Karpas-422 (cell line): ENCODE measurements at regions not wholly inside any gene's neighbourhood (a gene's known extent, or its start where the extent isn't known, plus 50 kb on each side); places are given as distances from the start of the nearest gene placed in this dataset.

ENCODE experiments used
- DNase-seq: peaks from one replicate; pipeline ENCODE4 v3.0.0-alpha.2; 2015
- H2AFZ ChIP-seq: fragments of 200-600 bp; sonication (generic); 2 replicates; pipeline ENCODE4 v1.6.1; 2014; ENCODE audit warnings: antibody characterized with exemption, low read length, mixed read lengths
- H3K27ac ChIP-seq: fragments of 200-600 bp; sonication (generic); 2 replicates; pipeline ENCODE4 v1.5.1; 2014; ENCODE audit warnings: mild to moderate bottlenecking, low read length, moderate library complexity
- H3K27me3 ChIP-seq: fragments of 200-600 bp; sonication (generic); 2 replicates; pipeline ENCODE4 v1.6.1; 2014; ENCODE audit warnings: low read length, mixed read lengths
- H3K36me3 ChIP-seq: fragments of 200-600 bp; sonication (generic); 2 replicates; pipeline ENCODE4 v1.6.1; 2014; ENCODE audit warnings: low read length, mixed read lengths; ENCODE audit not compliant: insufficient read depth
- H3K4me1 ChIP-seq: fragments of 200-600 bp; sonication (generic); 2 replicates; pipeline ENCODE4 v1.6.1; 2014; ENCODE audit warnings: mild to moderate bottlenecking, low read length, mixed read lengths
- H3K4me2 ChIP-seq: fragments of 200-600 bp; sonication (generic); 2 replicates; pipeline ENCODE4 v1.6.1; 2014; ENCODE audit warnings: low read length, low read depth, mild to moderate bottlenecking; ENCODE audit not compliant: poor library complexity, severe bottlenecking
- H3K4me3 ChIP-seq: fragments of 200-600 bp; sonication (generic); 2 replicates; pipeline ENCODE4 v1.5.1; 2014; ENCODE audit warnings: mild to moderate bottlenecking, antibody characterized with exemption, low read length, mixed read lengths
- H3K79me2 ChIP-seq: fragments of 200-600 bp; sonication (generic); 2 replicates; pipeline ENCODE4 v1.6.1; 2014; ENCODE audit warnings: mild to moderate bottlenecking, low read length, mixed read lengths
- H3K9ac ChIP-seq: fragments of 200-600 bp; sonication (generic); 2 replicates; pipeline ENCODE4 v1.6.0; 2014; ENCODE audit warnings: low read length
- H3K9me2 ChIP-seq: fragments of 200-600 bp; sonication (generic), shearing (Covaris generic); replicated peaks from 2 replicates; pipeline ENCODE4 v1.6.0; 2014; ENCODE audit warnings: mild to moderate bottlenecking, low read length, moderate library complexity; ENCODE audit not compliant: insufficient read depth
- H3K9me3 ChIP-seq: fragments of 300-700, 200-600 bp; sonication (generic); 2 replicates; pipeline ENCODE4 v1.6.1; 2014; ENCODE audit warnings: low read length, mixed read lengths
- H4K20me1 ChIP-seq: fragments of 200-600 bp; sonication (generic); 2 replicates; pipeline ENCODE4 v1.6.1; 2014; ENCODE audit warnings: mild to moderate bottlenecking, antibody characterized with exemption, low read length, low read depth; ENCODE audit not compliant: insufficient read depth

DNA sequence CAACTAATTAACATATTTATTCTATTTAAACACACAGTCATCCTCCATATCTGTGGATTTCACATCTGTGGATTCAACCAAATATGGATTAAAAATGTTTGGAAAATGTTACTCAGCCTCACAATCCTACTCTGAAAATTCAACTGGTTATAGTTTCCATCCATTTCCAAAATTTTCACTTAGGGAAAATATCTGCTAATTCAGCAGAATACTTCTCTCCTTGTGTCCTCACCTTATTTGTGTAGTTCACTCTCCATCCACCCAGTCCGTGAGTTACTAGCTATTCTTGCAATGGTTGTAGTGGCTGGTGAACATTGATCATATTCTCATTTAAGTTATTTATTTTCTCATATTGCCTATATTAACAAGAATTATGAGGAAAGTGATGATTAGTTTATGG, 77.6 kb upstream of the PRKCQ start:
- Histone ChIP-seq H3K9me2 (no peaks in the 10 kb centered on the region), H3K36me3 (no peaks in the 10 kb centered on the region), H3K9me3 (no peaks in the 10 kb centered on the region), H3K27me3 (0 out of 2 replicates have a peak, but pooled peaks cover 4% of the 10 kb centered on the region), H3K4me1 (no peaks in the 10 kb centered on the region), H3K27ac (no peak overlapping the region), H3K4me3 (no peak overlapping the region), H3K79me2 (no peaks in the 10 kb centered on the region), H4K20me1 (no peaks in the 10 kb centered on the region), H2AFZ (no peak overlapping the region), H3K9ac (no peak overlapping the region), H3K4me2 (no peak overlapping the region)
- no peak for DNase-seq

DNA sequence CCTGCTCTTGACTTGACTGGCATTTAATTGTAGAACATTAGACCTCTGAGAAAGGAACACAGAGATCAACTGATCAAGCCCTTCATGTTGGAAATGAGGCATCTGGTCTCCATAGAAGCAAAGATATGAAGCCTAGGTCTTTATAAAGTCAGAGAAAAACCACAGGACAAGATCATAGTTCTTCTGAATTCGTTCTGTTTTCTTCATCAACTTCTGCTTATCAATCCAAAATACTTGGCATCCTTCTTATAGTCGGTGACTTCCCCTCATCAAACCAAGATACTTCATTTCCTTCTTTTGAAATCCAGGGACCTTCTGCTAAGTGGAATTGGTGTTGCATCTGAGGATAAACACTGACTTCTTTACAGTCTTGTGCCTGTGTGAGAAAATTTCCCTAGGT, 77.1 kb upstream of the PRKCQ start:
- H3K9ac ChIP-seq, result no peak overlapping the region
- no peak for DNase-seq
- no peaks in the 10 kb centered on the region for H3K9me2 ChIP-seq
- 0 out of 2 replicates have a peak, but pooled peaks cover 4% of the 10 kb centered on the region for H3K27me3 ChIP-seq
- no peaks in the 10 kb centered on the region for H4K20me1 ChIP-seq
- no peaks in the 10 kb centered on the region for H3K9me3 ChIP-seq
- H3K36me3 ChIP-seq, result no peaks in the 10 kb centered on the region
- no peak overlapping the region for H3K4me2 ChIP-seq
- no peak overlapping the region for H3K27ac ChIP-seq
- H3K4me3 ChIP-seq, result no peak overlapping the region
- no peak overlapping the region for H2AFZ ChIP-seq
- H3K79me2 ChIP-seq, result no peaks in the 10 kb centered on the region
- no peaks in the 10 kb centered on the region for H3K4me1 ChIP-seq

DNA sequence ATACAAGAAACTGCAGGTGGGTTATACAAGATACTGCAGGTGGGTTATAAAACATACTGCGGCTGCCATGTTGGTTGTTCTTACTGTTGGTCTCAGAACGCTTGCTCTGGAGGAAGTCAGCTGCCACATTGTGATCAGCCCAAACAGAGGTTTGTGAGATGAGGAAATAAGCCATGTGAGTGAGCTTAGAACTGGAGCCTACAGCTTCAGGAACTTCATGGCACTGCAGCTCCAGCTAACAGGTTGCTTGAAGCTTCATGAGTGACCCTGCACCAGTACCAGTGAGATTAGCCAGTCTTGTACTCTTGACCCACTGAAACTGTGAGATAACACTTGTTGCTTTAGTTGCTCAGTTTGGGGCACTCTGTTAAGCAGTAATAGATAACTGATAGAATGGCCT, 74.5 kb upstream of the PRKCQ start:
- no peak for DNase-seq
- Histone ChIP-seq H3K4me2 (no peak overlapping the region), H3K79me2 (no peaks in the 10 kb centered on the region), H3K9ac (no peak overlapping the region), H2AFZ (no peak overlapping the region), H3K27me3 (0 out of 2 replicates have a peak, but pooled peaks cover 2% of the 10 kb centered on the region), H3K27ac (no peak overlapping the region), H3K36me3 (no peaks in the 10 kb centered on the region), H3K9me3 (no peaks in the 10 kb centered on the region), H4K20me1 (no peaks in the 10 kb centered on the region), H3K4me3 (no peak overlapping the region), H3K9me2 (no peaks in the 10 kb centered on the region), H3K4me1 (no peaks in the 10 kb centered on the region)

DNA sequence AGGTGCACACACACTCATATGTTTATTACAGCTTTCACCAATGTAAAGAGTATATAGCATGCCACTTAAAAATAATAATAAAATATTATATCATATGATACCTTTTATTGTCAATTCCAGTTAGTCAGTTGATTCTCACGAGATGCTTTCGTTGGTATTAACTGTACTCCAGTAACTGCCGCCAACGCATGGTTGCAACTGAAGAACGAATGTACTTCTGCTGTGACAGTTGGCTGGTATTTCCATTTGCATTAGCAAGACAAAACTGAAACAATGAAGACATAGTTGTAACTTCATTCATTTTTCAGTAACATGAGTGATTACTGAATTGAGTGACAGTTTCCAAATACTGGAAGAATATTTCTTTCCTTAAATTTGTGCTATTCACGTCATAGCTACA, 70.5 kb upstream of the PRKCQ start:
- Histone ChIP-seq H3K4me2 (no peak overlapping the region), H3K9me3 (no peaks in the 10 kb centered on the region)

DNA sequence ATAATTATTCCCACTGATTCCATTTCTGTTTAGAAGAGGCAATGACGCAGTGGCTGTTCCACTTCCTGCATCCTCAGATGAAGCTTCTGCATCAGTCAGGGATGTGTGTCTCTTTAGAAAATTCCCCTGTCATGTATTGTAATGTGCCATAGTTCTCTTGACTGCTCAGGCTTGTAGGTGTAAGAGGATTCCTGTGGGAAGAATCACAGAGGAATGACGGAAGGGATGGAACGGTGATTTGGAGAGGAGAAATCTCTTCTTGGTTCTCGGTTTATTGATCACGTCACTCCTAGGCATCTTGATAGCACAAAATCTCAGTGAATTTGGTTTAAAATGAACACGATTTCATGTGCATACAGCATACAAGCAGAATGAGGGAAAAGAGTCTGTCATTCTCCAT, 69.8 kb upstream of the PRKCQ start:
- Histone ChIP-seq H3K4me1 (no peaks in the 10 kb centered on the region), H3K9ac (no peak overlapping the region), H2AFZ (no peak overlapping the region), H4K20me1 (no peaks in the 10 kb centered on the region), H3K27me3 (no peaks in the 10 kb centered on the region), H3K27ac (no peak overlapping the region), H3K9me2 (no peaks in the 10 kb centered on the region), H3K36me3 (no peaks in the 10 kb centered on the region), H3K4me2 (no peak overlapping the region), H3K4me3 (no peak overlapping the region), H3K79me2 (no peaks in the 10 kb centered on the region), H3K9me3 (no peaks in the 10 kb centered on the region)
- no peak for DNase-seq

More for the DNA sequence above, 70.5 kb upstream of the PRKCQ start:
- no peaks in the 10 kb centered on the region for H4K20me1 ChIP-seq
- no peak overlapping the region for H3K4me3 ChIP-seq
- no peaks in the 10 kb centered on the region for H3K4me1 ChIP-seq
- H3K9ac ChIP-seq, result no peak overlapping the region
- no peak overlapping the region for H2AFZ ChIP-seq
- no peaks in the 10 kb centered on the region for H3K9me2 ChIP-seq
- H3K27me3 ChIP-seq, result no peaks in the 10 kb centered on the region
- DNase-seq, result no peak
- H3K36me3 ChIP-seq, result no peaks in the 10 kb centered on the region
- H3K27ac ChIP-seq, result no peak overlapping the region
- H3K79me2 ChIP-seq, result no peaks in the 10 kb centered on the region

DNA sequence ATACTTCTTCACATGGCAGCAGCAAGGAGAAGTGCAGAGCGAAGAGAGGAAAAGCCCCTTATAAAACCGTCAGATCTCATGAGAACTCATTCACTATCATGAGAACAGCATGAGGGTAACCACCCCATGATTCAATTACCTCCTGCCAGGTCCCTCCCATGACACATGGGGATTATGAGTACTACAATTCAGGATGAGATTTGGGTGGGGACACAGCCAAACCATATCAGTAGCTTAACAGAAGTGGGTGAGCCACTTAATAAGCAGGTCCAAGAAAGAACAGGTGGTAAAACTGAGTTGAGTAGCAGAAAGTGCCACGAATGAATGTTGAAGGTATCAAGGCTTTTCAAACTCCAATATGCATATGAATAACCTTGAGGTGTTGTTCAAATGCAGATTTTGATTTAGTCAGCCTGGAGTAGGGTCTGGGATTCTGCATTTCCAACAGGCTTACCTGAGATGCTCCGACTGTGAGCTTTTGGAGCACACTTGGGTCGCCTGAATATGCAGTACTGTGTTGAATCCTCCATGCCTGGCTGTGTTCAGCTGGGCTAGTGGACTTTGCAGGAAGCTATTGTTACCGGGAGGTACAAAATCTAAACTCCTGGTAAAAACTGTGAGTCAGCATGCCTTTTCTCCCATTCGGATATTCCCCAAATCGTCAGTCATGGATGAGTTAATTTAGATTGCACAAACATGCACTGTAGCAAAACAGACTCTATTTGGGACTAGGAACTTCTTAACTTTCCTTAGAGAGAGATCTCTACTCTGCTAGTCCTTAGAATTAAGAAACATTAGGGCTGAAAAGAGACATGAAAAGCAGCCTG, 69.0 kb upstream of the PRKCQ start:
- Histone ChIP-seq H3K27me3 (no peaks in the 10 kb centered on the region), H3K36me3 (no peaks in the 10 kb centered on the region), H3K9me2 (no peaks in the 10 kb centered on the region), H3K27ac (no peak overlapping the region), H3K9ac (no peak overlapping the region), H2AFZ (no peak overlapping the region), H3K79me2 (no peaks in the 10 kb centered on the region), H3K9me3 (no peaks in the 10 kb centered on the region), H3K4me3 (no peak overlapping the region), H3K4me1 (no peaks in the 10 kb centered on the region), H3K4me2 (no peak overlapping the region), H4K20me1 (no peaks in the 10 kb centered on the region)
- no peak for DNase-seq

DNA sequence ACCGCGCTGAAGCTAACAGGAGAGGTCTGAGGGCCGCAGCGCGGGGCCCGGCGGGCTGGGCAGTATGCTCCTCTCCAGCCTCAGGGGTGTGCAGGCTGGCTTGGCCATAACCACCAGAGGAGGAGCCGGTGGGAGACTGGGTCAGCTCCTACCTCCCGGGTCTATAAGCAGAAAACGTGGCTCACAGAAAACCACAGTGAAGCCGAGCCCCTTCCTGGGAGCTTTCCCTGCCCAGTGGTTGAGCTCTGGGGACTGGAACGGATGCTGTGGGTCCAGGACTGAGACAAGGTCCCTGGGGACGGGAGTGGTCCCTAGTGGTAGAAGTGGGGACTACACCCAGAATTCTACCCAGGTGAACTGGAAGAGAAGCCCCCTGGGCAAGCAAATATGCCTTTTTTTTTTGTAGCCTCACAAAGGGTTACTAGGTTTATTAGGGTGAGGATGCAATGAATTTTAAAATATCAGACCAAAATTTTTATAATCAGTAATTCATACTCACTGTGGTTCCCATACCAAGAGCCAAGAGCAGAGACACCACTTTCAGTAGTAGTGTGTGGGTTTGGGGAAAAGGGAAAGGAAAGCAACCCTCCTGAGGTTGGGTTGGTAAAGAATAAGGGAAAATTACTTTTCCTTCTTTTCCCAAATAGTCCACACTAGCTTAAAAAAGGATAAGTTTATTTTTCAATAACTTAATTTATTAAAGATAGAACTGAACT, 67.9 kb upstream of the PRKCQ start:
- H3K9me3 ChIP-seq, result no peaks in the 10 kb centered on the region
- no peaks in the 10 kb centered on the region for H3K9me2 ChIP-seq
- H3K27me3 ChIP-seq, result no peaks in the 10 kb centered on the region
- H3K36me3 ChIP-seq, result no peaks in the 10 kb centered on the region
- no peak overlapping the region for H3K4me3 ChIP-seq
- no peaks in the 10 kb centered on the region for H4K20me1 ChIP-seq
- no peaks in the 10 kb centered on the region for H3K79me2 ChIP-seq
- peak; percentile 71 for DNase-seq
- no peak overlapping the region for H3K4me2 ChIP-seq
- no peaks in the 10 kb centered on the region for H3K4me1 ChIP-seq
- no peak overlapping the region for H3K9ac ChIP-seq
- no peak overlapping the region for H2AFZ ChIP-seq
- no peak overlapping the region for H3K27ac ChIP-seq

DNA sequence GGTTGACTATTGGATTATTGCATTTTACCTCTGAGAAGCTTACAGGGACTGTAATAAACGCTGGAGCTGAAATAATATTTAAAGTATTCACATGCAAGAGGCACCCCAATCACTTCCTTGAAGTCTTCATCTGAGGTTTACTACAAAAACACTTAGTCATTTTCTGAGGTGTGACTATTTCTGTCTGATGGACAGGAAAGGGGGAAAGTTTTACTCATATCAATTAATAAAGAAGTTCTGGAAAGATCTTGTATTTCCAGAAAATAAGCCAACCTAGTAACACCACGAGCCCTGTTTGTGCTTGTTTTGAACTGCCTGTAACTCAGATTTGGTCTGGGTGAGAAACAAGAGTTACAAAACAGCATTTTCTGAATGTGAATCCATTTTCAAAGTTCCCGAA, 63.9 kb upstream of the PRKCQ start:
- DNase-seq, result no peak

More for the DNA sequence above, 63.9 kb upstream of the PRKCQ start:
- no peaks in the 10 kb centered on the region for H4K20me1 ChIP-seq
- H3K27me3 ChIP-seq, result no peaks in the 10 kb centered on the region
- H3K9ac ChIP-seq, result no peak overlapping the region
- H3K4me2 ChIP-seq, result no peak overlapping the region
- no peaks in the 10 kb centered on the region for H3K4me1 ChIP-seq
- no peak overlapping the region for H2AFZ ChIP-seq
- no peaks in the 10 kb centered on the region for H3K36me3 ChIP-seq
- H3K27ac ChIP-seq, result no peak overlapping the region
- H3K9me2 ChIP-seq, result no peaks in the 10 kb centered on the region
- no peak overlapping the region for H3K4me3 ChIP-seq
- H3K79me2 ChIP-seq, result no peaks in the 10 kb centered on the region
- H3K9me3 ChIP-seq, result no peaks in the 10 kb centered on the region
